ENCODE measurements at regions not wholly inside any gene's neighbourhood (a gene's known extent, or its start where the extent isn't known, plus 50 kb on each side); places are given as distances from the start of the nearest gene placed in this dataset.
"Not testable (repeated sequence)": the region's sequence is repeated elsewhere in the genome, so short reads cannot be mapped to it uniquely, and the experiment has no call there.

- no peak for DNase-seq (ENCODE audit: low read depth in 2 of 3, low spot score in 1 of 3)
Measured at GRCh38 chr6:81371930-81372329, 380.6 kb downstream of the TENT5A start.

GRCh38 chr6:81366972-81367371 is 385.5 kb downstream of the TENT5A start:
- DNase-seq (ENCODE audit: low read depth in 2 of 3, low spot score in 1 of 3): no peak

GRCh38 chr6:81362246-81362645 is 390.2 kb downstream of the TENT5A start:
- DNase-seq (ENCODE audit: low read depth in 2 of 3, low spot score in 1 of 3): no peak

GRCh38 chr6:81353262-81353661 is 399.2 kb downstream of the TENT5A start:
- DNase-seq (ENCODE audit: low read depth in 2 of 3, low spot score in 1 of 3): no peak

GRCh38 chr6:81344026-81344425 is 408.5 kb downstream of the TENT5A start:
- not testable (repeated sequence) for DNase-seq (ENCODE audit: low read depth in 2 of 3, low spot score in 1 of 3)

- no peak for DNase-seq (ENCODE audit: low read depth in 2 of 3, low spot score in 1 of 3)
Measured at GRCh38 chr6:81340946-81341345, 411.5 kb downstream of the TENT5A start.

- no peak for DNase-seq (ENCODE audit: low read depth in 2 of 3, low spot score in 1 of 3)
Measured at GRCh38 chr6:81331526-81331925, 421.0 kb downstream of the TENT5A start.

GRCh38 chr6:81328700-81329099 is 423.8 kb downstream of the TENT5A start:
- no peak for DNase-seq (ENCODE audit: low read depth in 2 of 3, low spot score in 1 of 3)

GRCh38 chr6:81326881-81327561 is 425.5 kb downstream of the TENT5A start:
- DNase-seq (ENCODE audit: low read depth in 2 of 3, low spot score in 1 of 3): no peak

- no peak for DNase-seq (ENCODE audit: low read depth in 2 of 3, low spot score in 1 of 3)
Measured at GRCh38 chr6:81309811-81310210, 442.7 kb downstream of the TENT5A start.

- DNase-seq (ENCODE audit: low read depth in 2 of 3, low spot score in 1 of 3): no peak
Measured at GRCh38 chr6:81308577-81309279, 443.8 kb downstream of the TENT5A start.

GRCh38 chr6:81307651-81308214 is 444.7 kb downstream of the TENT5A start:
- no peak for DNase-seq (ENCODE audit: low read depth in 2 of 3, low spot score in 1 of 3)

- no peak for DNase-seq (ENCODE audit: low read depth in 2 of 3, low spot score in 1 of 3)
Measured at GRCh38 chr6:81304466-81304865, 448.0 kb downstream of the TENT5A start.

GRCh38 chr6:81300961-81301360 is 451.5 kb downstream of the TENT5A start:
- DNase-seq (ENCODE audit: low read depth in 2 of 3, low spot score in 1 of 3): no peak

- DNase-seq (ENCODE audit: low read depth in 2 of 3, low spot score in 1 of 3): no peak
Measured at GRCh38 chr6:81298751-81299150, 453.7 kb downstream of the TENT5A start.

GRCh38 chr6:81295310-81295709 is 457.2 kb downstream of the TENT5A start:
- no peak for DNase-seq (ENCODE audit: low read depth in 2 of 3, low spot score in 1 of 3)

GRCh38 chr6:81293896-81294295 is 458.6 kb downstream of the TENT5A start:
- no peak for DNase-seq (ENCODE audit: low read depth in 2 of 3, low spot score in 1 of 3)

- no peak for DNase-seq (ENCODE audit: low read depth in 2 of 3, low spot score in 1 of 3)
Measured at GRCh38 chr6:81289229-81289628, 463.3 kb downstream of the TENT5A start.

GRCh38 chr6:81265106-81265505 is 487.4 kb downstream of the TENT5A start:
- no peak for DNase-seq (ENCODE audit: low read depth in 2 of 3, low spot score in 1 of 3)

- no peak for DNase-seq (ENCODE audit: low read depth in 2 of 3, low spot score in 1 of 3)
Measured at GRCh38 chr6:81263531-81264168, 488.8 kb downstream of the TENT5A start.

- DNase-seq (ENCODE audit: low read depth in 2 of 3, low spot score in 1 of 3): no peak
Measured at GRCh38 chr6:81262656-81263055, 489.8 kb downstream of the TENT5A start.

GRCh38 chr6:81256223-81256622 is 496.3 kb downstream of the TENT5A start:
- DNase-seq (ENCODE audit: low read depth in 2 of 3, low spot score in 1 of 3): not testable (repeated sequence)
